Activated CD4-positive, alpha-beta T cell treated with anti-CD3 and anti-CD28 coated beads, Interleukin-2, amount 10 ng/mL, durations not matched to agents 24 days and 14 days (primary cell): ENCODE measurements at regions not wholly inside any gene's neighbourhood (a gene's known extent, or its start where the extent isn't known, plus 50 kb on each side); places are given as distances from the start of the nearest gene placed in this dataset.
A peak's percentile ranks its signal among the peaks of the same experiment; 100 is the strongest.

Experiments
- DNase-seq: peaks from one replicate; pipeline ENCODE4 v3.0.0; 2022
- H3K27ac Mint-ChIP-seq: one replicate; pipeline ENCODE4 v1.8.0; 2022; ENCODE audit warnings: mild to moderate bottlenecking, mixed read lengths
- H3K27me3 Mint-ChIP-seq: one replicate; pipeline ENCODE4 v1.8.0; 2022; ENCODE audit warnings: mixed read lengths
- H3K36me3 Mint-ChIP-seq: one replicate; pipeline ENCODE4 v1.8.0; 2022; ENCODE audit warnings: low read depth, mild to moderate bottlenecking, mixed read lengths
- H3K4me1 Mint-ChIP-seq: one replicate; pipeline ENCODE4 v1.8.0; 2021; ENCODE audit warnings: mixed read lengths
- H3K4me3 Mint-ChIP-seq: one replicate; pipeline ENCODE4 v1.8.0; 2022; ENCODE audit warnings: mild to moderate bottlenecking, moderate library complexity, mixed read lengths
- H3K9me3 Mint-ChIP-seq: one replicate; pipeline ENCODE4 v1.8.0; 2021; ENCODE audit warnings: mixed read lengths
- intact Hi-C: fragments of 100-400 bp; cut with micrococcal nuclease; formaldehyde crosslinking; loops from one replicate; pipeline ENCODE4 v1.15.1; 2023

- no peak overlapping the region for H3K4me3 Mint-ChIP-seq
- peaks cover 7% of the 10 kb centered on the region for H3K36me3 Mint-ChIP-seq
- DNase-seq: no peak
- no peaks in the 10 kb centered on the region for H3K9me3 Mint-ChIP-seq
- no peak overlapping the region for H3K27ac Mint-ChIP-seq
- intact Hi-C loops: no loop called here
- no peaks in the 10 kb centered on the region for H3K27me3 Mint-ChIP-seq
- peaks cover 10% of the 10 kb centered on the region for H3K4me1 Mint-ChIP-seq
Observed at GRCh38 chr6:143585241-143585640, 73.7 kb upstream of the FUCA2 start.

DNA sequence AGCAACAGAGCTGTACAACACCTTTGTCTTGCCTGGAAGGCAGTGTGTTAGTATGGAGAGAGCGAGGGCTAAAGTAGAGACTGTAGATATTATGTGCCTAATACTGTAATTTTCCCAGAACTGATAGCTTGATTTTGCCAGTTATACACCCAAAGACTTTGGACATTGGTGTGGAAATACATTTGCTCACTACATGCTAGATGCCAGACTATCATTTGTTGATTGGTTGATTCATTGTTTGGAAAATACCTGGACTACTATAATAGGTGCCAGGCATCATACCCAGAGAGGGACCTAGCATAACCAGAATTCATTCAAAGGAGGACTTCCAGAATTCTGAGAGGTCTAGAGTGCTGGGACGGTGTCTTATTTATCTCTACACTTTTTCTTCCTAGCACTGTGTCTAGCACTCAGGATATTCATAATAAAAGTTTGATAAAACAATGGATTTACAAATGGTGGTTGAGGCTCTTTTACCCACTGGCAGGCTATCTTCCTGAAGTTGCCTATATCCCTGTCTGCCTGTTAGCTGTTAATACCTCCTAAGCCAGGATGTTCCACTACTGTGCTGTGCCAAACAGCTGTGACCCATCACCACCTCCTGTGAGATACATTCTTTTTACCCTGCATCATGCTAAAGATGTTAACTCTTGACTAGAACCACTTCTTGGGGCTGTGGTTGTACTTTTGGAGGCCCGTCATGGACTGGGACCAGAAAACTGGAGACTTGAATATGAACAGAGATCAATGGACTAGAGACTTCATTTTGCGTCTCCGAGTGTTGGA, 72.2 kb upstream of the FUCA2 start:
- H3K9me3 Mint-ChIP-seq: no peaks in the 10 kb centered on the region
- H3K4me1 Mint-ChIP-seq: peaks cover 10% of the 10 kb centered on the region
- DNase-seq: peak; percentile 40
- intact Hi-C loops: no loop called here
- no peak overlapping the region for H3K4me3 Mint-ChIP-seq
- peaks cover 7% of the 10 kb centered on the region for H3K36me3 Mint-ChIP-seq
- H3K27ac Mint-ChIP-seq: no peak overlapping the region
- H3K27me3 Mint-ChIP-seq: no peaks in the 10 kb centered on the region

DNA sequence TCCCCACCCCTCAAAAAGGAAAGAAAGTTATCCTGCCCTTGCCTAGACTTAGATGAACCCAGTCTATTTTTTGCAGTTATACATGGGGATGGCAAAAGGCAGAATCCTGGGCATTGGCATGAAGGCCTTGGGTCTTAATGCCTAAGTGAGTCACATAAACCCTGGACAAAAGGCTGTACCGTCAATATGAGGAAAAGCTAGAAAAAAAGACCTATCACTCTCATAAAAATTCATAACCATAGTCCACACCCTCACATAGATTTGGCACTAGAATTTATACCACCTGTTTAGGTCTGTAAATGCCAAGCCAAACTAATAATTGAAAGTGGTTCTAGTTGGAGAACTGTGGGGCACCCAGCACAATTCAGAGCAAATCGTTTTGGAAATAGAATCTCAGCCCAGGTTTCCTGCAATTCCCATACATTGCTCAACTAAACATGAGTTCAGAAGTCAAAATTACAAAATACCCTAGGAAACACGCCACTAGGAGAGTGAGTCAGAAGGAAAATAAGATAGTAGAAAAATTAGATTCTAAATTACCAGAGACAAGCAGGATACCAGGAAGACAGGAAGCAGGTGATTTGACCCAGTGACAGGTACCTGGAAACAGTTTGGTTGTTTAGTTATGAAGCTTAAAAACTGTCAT, 70.4 kb upstream of the FUCA2 start:
- Mint-ChIP-seq H3K4me1 (peaks cover 10% of the 10 kb centered on the region), H3K36me3 (peaks cover 12% of the 10 kb centered on the region), H3K27ac (no peak overlapping the region), H3K4me3 (no peak overlapping the region), H3K9me3 (no peaks in the 10 kb centered on the region), H3K27me3 (no peaks in the 10 kb centered on the region)
- intact Hi-C loops: no loop called here
- peak; percentile 39 for DNase-seq

- Mint-ChIP-seq H3K4me1 (peaks cover 10% of the 10 kb centered on the region), H3K9me3 (no peaks in the 10 kb centered on the region), H3K27me3 (no peaks in the 10 kb centered on the region), H3K36me3 (peaks cover 12% of the 10 kb centered on the region), H3K27ac (no peak overlapping the region), H3K4me3 (no peak overlapping the region)
- no peak for DNase-seq
- intact Hi-C loops: loop anchor here (5.0 to 10.0 kb wide), 3 partner anchors 98 to 1105 kb away; partner anchors contain the start of genes PHACTR2 and SF3B5
Observed at GRCh38 chr6:143579703-143580102, 68.2 kb upstream of the FUCA2 start.

DNA sequence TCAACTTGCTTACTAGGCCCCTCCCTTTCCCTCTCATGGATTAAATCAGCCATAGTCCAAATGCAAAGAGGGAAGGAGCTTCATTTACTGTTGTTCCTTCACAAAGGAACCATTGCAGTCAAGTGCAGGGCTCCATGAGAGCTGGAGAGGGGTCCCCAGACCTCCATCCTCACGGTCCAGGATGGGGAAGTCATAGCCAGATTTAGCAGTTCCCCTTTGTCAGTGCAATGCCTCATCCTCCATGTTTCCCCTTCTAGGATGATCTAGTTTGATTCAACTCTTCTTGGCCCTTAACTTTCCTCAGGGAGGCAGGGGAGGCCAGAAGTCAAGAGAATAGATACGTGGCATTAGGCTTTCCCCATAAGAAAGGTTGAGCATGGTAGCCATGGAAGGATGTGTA, 66.5 kb upstream of the FUCA2 start:
- H3K36me3 Mint-ChIP-seq: peaks cover 12% of the 10 kb centered on the region
- peaks cover 15% of the 10 kb centered on the region for H3K4me1 Mint-ChIP-seq
- DNase-seq: no peak
- H3K4me3 Mint-ChIP-seq: no peak overlapping the region
- H3K9me3 Mint-ChIP-seq: no peaks in the 10 kb centered on the region
- no peak overlapping the region for H3K27ac Mint-ChIP-seq
- H3K27me3 Mint-ChIP-seq: no peaks in the 10 kb centered on the region
- intact Hi-C loops: loop anchor here (5.0 to 10.0 kb wide), 3 partner anchors 99 to 1103 kb away; partner anchors contain the start of genes PHACTR2 and SF3B5

DNA sequence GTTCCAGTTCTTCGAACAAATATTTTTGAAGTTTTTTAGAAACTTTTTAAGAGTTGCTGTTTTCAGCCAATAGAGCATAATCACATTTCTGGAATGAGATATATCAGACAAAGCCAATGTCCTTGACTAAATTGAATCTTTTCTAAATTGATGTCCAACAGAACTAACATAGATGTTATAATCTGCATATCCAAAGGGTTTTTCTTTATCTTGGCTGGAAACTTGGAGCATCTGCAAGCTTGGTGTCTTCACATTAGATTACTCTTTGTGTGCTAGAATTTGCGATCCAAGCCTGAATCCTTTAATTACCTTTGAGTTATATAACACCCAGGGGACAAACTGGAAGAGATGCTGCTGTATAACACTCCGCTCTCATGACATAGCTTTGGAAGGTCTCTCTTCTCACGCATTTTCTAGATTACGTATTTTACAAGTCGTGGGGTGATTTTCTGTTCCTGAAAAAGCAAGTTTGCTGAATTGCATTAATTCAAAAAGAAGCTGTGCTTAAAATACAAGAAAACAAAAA, 64.4 kb upstream of the FUCA2 start:
- intact Hi-C loops: loop anchor here (1.0 to 10.0 kb wide), 6 partner anchors 101 to 1101 kb away; partner anchors contain the start of genes LTV1, PHACTR2 and SF3B5
- no peak overlapping the region for H3K27ac Mint-ChIP-seq
- H3K9me3 Mint-ChIP-seq: no peaks in the 10 kb centered on the region

GRCh38 chr6:143575440-143575839, 63.9 kb upstream of the FUCA2 start:
- no peaks in the 10 kb centered on the region for H3K27me3 Mint-ChIP-seq
- no peak overlapping the region for H3K4me3 Mint-ChIP-seq
- H3K36me3 Mint-ChIP-seq: peaks cover 8% of the 10 kb centered on the region
- intact Hi-C loops: loop anchor here (1.0 to 10.0 kb wide), 6 partner anchors 102 to 1101 kb away; partner anchors contain the start of genes LTV1, PHACTR2 and SF3B5
- DNase-seq: peak; percentile 88
- no peak overlapping the region for H3K27ac Mint-ChIP-seq
- peaks cover 5% of the 10 kb centered on the region for H3K4me1 Mint-ChIP-seq
- H3K9me3 Mint-ChIP-seq: no peaks in the 10 kb centered on the region

More for the DNA sequence above, 64.4 kb upstream of the FUCA2 start:
- no peak for DNase-seq
- peaks cover 8% of the 10 kb centered on the region for H3K36me3 Mint-ChIP-seq
- no peak overlapping the region for H3K4me3 Mint-ChIP-seq
- no peaks in the 10 kb centered on the region for H3K27me3 Mint-ChIP-seq
- peaks cover 5% of the 10 kb centered on the region for H3K4me1 Mint-ChIP-seq

DNA sequence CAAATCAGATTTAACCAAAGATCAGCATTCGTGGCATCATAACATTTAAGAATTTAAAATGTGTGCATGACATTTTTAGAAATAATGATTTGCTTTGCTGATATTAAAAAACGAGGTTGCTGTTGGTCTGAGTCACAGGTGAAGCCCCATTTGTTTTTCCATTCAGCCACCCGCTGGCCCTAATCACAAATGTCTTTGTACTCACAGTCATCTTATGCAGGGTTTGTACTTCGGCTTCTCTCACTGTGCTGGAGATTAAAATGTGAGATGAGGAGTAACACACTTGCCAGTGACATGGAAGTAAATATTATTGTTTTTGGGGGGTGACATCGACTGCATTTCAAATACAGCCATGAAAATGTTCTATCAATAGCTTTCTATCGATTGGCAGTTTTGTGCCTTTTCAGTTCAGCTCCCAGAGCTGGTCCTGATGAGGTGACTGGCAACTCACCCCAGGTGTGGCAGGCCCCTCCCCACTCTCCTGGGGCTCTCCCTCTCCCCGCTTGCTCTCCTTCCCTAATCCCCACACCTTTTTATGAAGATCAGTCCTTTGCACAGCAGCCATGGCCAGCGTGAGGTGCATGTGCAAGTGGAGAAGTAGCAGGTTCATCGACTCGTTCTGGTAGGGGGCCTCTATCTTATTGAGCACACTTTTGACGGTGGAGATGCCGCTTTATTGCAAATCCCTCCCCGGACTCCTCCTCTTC, 58.8 kb upstream of the FUCA2 start:
- no peak for DNase-seq
- H3K4me1 Mint-ChIP-seq: peaks cover 30% of the 10 kb centered on the region
- intact Hi-C loops: loop anchor here (10.0 kb wide), 2 partner anchors 525 to 1095 kb away; partner anchors contain the start of gene SF3B5
- no peak overlapping the region for H3K27ac Mint-ChIP-seq
- H3K36me3 Mint-ChIP-seq: peaks cover 5% of the 10 kb centered on the region
- H3K27me3 Mint-ChIP-seq: no peaks in the 10 kb centered on the region
- no peak overlapping the region for H3K4me3 Mint-ChIP-seq
- no peaks in the 10 kb centered on the region for H3K9me3 Mint-ChIP-seq

GRCh38 chr6:143569040-143569439, 57.5 kb upstream of the FUCA2 start:
- intact Hi-C loops: no loop called here
- no peak overlapping the region for H3K4me3 Mint-ChIP-seq
- H3K27me3 Mint-ChIP-seq: no peaks in the 10 kb centered on the region
- peaks cover 5% of the 10 kb centered on the region for H3K36me3 Mint-ChIP-seq
- H3K27ac Mint-ChIP-seq: no peak overlapping the region
- DNase-seq: no peak
- peaks cover 29% of the 10 kb centered on the region for H3K4me1 Mint-ChIP-seq
- no peaks in the 10 kb centered on the region for H3K9me3 Mint-ChIP-seq

- Mint-ChIP-seq H3K36me3 (peaks cover 9% of the 10 kb centered on the region), H3K27me3 (no peaks in the 10 kb centered on the region), H3K27ac (no peak overlapping the region), H3K9me3 (no peaks in the 10 kb centered on the region), H3K4me3 (no peak overlapping the region), H3K4me1 (peaks cover 28% of the 10 kb centered on the region)
- intact Hi-C loops: no loop called here
- no peak for DNase-seq
Observed at GRCh38 chr6:143564484-143565017, 53.0 kb upstream of the FUCA2 start.

GRCh38 chr6:143562143-143562542, 50.6 kb upstream of the FUCA2 start:
- intact Hi-C loops: no loop called here
- Mint-ChIP-seq H3K36me3 (peaks cover 19% of the 10 kb centered on the region), H3K27ac (no peak overlapping the region), H3K4me3 (no peak overlapping the region), H3K4me1 (peaks cover 20% of the 10 kb centered on the region), H3K9me3 (no peaks in the 10 kb centered on the region), H3K27me3 (no peaks in the 10 kb centered on the region)
- peak; percentile 42 for DNase-seq
